8988T (cell line): ENCODE measurements at regions not wholly inside any gene's neighbourhood (a gene's known extent, or its start where the extent isn't known, plus 50 kb on each side); places are given as distances from the start of the nearest gene placed in this dataset.

ENCODE experiments used
- DNase-seq: peaks from one replicate; pipeline ENCODE4 v3.0.0; 2011

- no peak for DNase-seq
Measured at GRCh38 chr4:138299881-138300280, 57.7 kb upstream of the SLC7A11 start.

- DNase-seq = no peak
Measured at GRCh38 chr4:138298866-138299265, 56.7 kb upstream of the SLC7A11 start.

GRCh38 chr4:138298431-138298830 lies 56.3 kb upstream of the SLC7A11 start:
- no peak for DNase-seq

- DNase-seq = no peak
Measured at GRCh38 chr4:138297743-138298405, 55.7 kb upstream of the SLC7A11 start.

GRCh38 chr4:138292321-138292720 lies 50.2 kb upstream of the SLC7A11 start:
- no peak for DNase-seq
